ENCODE measurements at regions not wholly inside any gene's neighbourhood (a gene's known extent, or its start where the extent isn't known, plus 50 kb on each side); places are given as distances from the start of the nearest gene placed in this dataset.

- no peak overlapping the region for H2AFZ ChIP-seq (ENCODE audit: low read length)
- H3K18ac ChIP-seq (ENCODE audit: extremely low read depth, low read length), result no peak overlapping the region
- no peaks in the 10 kb centered on the region for H3K79me2 ChIP-seq (ENCODE audit: control insufficient read depth in 1 of 2, insufficient read depth in 2 of 2, low read length in 2 of 2)
- no peak overlapping the region for H3K4ac ChIP-seq (replicated peaks; ENCODE audit: insufficient read length, low read depth, low read length)
- H2BK5ac ChIP-seq (ENCODE audit: low read depth, low read length), result no peak overlapping the region
- H2BK12ac ChIP-seq (ENCODE audit: low read depth, low read length), result no peak overlapping the region
- ChIA-PET POLR2A (ENCODE audit: partially characterized antibody) (no interaction called here), CTCF (ENCODE audit: partially characterized antibody) (no interaction called here)
- no peak overlapping the region for H3K56ac ChIP-seq (replicated peaks; ENCODE audit: insufficient read length, low read depth, low read length)
- H2BK120ac ChIP-seq (replicated peaks; ENCODE audit: low read depth, low read length), result no peak overlapping the region
- H3K36me3 ChIP-seq (ENCODE audit: control insufficient read depth in 2 of 4, insufficient read depth in 4 of 4, low read length in 3 of 4), result no peaks in the 10 kb centered on the region
- no peak overlapping the region for H3K9ac ChIP-seq (replicated peaks in 1 of 4; ENCODE audit: extremely low read depth in 1 of 4, low read depth in 3 of 4, low read length in 3 of 4)
- H3K27me3 ChIP-seq (replicated peaks in 1 of 4; ENCODE audit: control insufficient read depth in 3 of 4, extremely low read depth in 1 of 4, insufficient read depth in 3 of 4, low read length in 3 of 4), result no peaks in the 10 kb centered on the region
- no peak overlapping the region for H4K5ac ChIP-seq (ENCODE audit: insufficient read length, low read depth, low read length)
- no peak overlapping the region for H2AK5ac ChIP-seq (ENCODE audit: low read depth, low read length)
- DNase-seq (ENCODE audit: low read depth in 1 of 2, low spot score in 2 of 2), result no peak
- no peak overlapping the region for H2BK20ac ChIP-seq (ENCODE audit: low read length)
- no peak overlapping the region for H3K14ac ChIP-seq (ENCODE audit: insufficient read length)
- H3K9me3 ChIP-seq (ENCODE audit: insufficient read depth in 2 of 2, low read depth in 1 of 2, low read length in 1 of 2), result no peaks in the 10 kb centered on the region
- 93% methylated on average over 2 of the region's 2 CpGs; no CpG with 5 or more reads in 1 of the 2 experiments for whole genome bisulfite sequencing, 2 experiments (ENCODE audit: extremely low coverage in 1 of 2, insufficient coverage in 1 of 2, insufficient read length in 1 of 2, insufficient replicate concordance in 2 of 2, low coverage in 1 of 2, low lambda C conversion rate in 2 of 2, missing lambda C conversion rate in 1 of 2)
- no peak overlapping the region for H4K8ac ChIP-seq (ENCODE audit: extremely low read depth, insufficient read depth, low read length)
- H4K20me1 ChIP-seq (replicated peaks in 1 of 2; ENCODE audit: control insufficient read depth in 1 of 2, insufficient read depth in 2 of 2, low read length in 2 of 2), result no peaks in the 10 kb centered on the region
- no peak for FAIRE-seq
- no peaks in the 10 kb centered on the region for H3K23me2 ChIP-seq (ENCODE audit: low read depth, low read length)
- H3K79me1 ChIP-seq (ENCODE audit: low read depth, low read length), result no peaks in the 10 kb centered on the region
- no peaks in the 10 kb centered on the region for H3K4me1 ChIP-seq (replicated peaks in 1 of 4; ENCODE audit: control insufficient read depth in 3 of 4, insufficient read depth in 4 of 4, low read length in 3 of 4)
- H3K23ac ChIP-seq (ENCODE audit: insufficient read length), result no peak overlapping the region
- no peak overlapping the region for H3K27ac ChIP-seq (ENCODE audit: low read depth, low read length)
- no peak overlapping the region for H2BK15ac ChIP-seq (ENCODE audit: low read length)
- H3K4me2 ChIP-seq (ENCODE audit: insufficient read depth in 1 of 2, low read depth in 2 of 2, low read length in 2 of 2), result no peak overlapping the region
- H4K91ac ChIP-seq (replicated peaks; ENCODE audit: insufficient read length, low read length), result no peak overlapping the region
- TF ChIP-seq ZNF274 (IDR thresholded peaks at IDR 0.05; ENCODE audit: borderline replicate concordance, extremely low read depth, low read length) (no peak), ASH2L (IDR thresholded peaks at IDR 0.05; ENCODE audit: low read length) (no peak), FOSL1 (IDR thresholded peaks at IDR 0.05; ENCODE audit: insufficient read depth, low read depth, low read length) (no peak), RNF2 (IDR thresholded peaks at IDR 0.05; ENCODE audit: borderline replicate concordance, low read depth, low read length, missing control alignments, poor library complexity, severe bottlenecking) (no peak), KDM1A (IDR thresholded peaks at IDR 0.05; ENCODE audit: borderline replicate concordance, low read length) (no peak), CBX8 (IDR thresholded peaks at IDR 0.05; ENCODE audit: borderline replicate concordance, low read depth, low read length) (no peak), TAF1 (IDR thresholded peaks at IDR 0.05; ENCODE audit: low read depth, low read length) (no peak), CEBPB (IDR thresholded peaks at IDR 0.05; ENCODE audit: low read depth, low read length) (no peak), PHF8 (conservative IDR thresholded peaks at IDR 0.05; ENCODE audit: low read depth, low read length) (no peak)
- no peak overlapping the region for H3K4me3 ChIP-seq (ENCODE audit: extremely low read depth in 1 of 4, insufficient read depth in 2 of 4, low read depth in 3 of 4, low read length in 4 of 4)
Observed at GRCh38 chr4:174091130-174091529, 192.3 kb downstream of the FBXO8 start.
